Naive thymus-derived CD4-positive, alpha-beta T cell (primary cell): ENCODE measurements at regions not wholly inside any gene's neighbourhood (a gene's known extent, or its start where the extent isn't known, plus 50 kb on each side); places are given as distances from the start of the nearest gene placed in this dataset.
A peak's percentile ranks its signal among the peaks of the same experiment; 100 is the strongest.
"Not testable (repeated sequence)": the region's sequence is repeated elsewhere in the genome, so short reads cannot be mapped to it uniquely, and the experiment has no call there.

Experiments
- ATAC-seq: fragments of 150-1000 bp; cut with Tn5 transposase; 2 replicates; pipeline ENCODE4 v1.10.0; 2021; ENCODE audit warnings: mild to moderate bottlenecking, moderate library complexity
- CTCF ChIA-PET: fragments of 350-600 bp; sonication (Branson Sonifier 250); formaldehyde crosslinking; loops from one replicate; lab custom pipeline; 2021; ENCODE audit warnings: antibody characterized with exemption; lab: Charles Lee
- POLR2A ChIA-PET: fragments of 350-600 bp; sonication (Branson Sonifier 250); formaldehyde crosslinking; loops from one replicate; lab custom pipeline; 2021; ENCODE audit warnings: antibody characterized with exemption, inconsistent platforms; lab: Charles Lee
- DNase-seq, 9 donors: peaks; one replicate each; pipeline versions ENCODE4 v3.0.0 to v3.0.0-alpha.2; 2020 to 2022; ENCODE audit warnings: mixed read lengths in 1 of 9
- H3K27ac ChIP-seq: one replicate; pipeline ENCODE4 v1.7.0; 2013; ENCODE audit warnings: mild to moderate bottlenecking, low read depth, low read length, moderate library complexity
- H3K27me3 ChIP-seq, 2 donors: one replicate each; pipeline ENCODE4 v1.7.0; 2013; ENCODE audit warnings: low read length in 2 of 2, mild to moderate bottlenecking in 2 of 2, moderate library complexity in 2 of 2; ENCODE audit not compliant: control insufficient read depth in 2 of 2, insufficient read depth in 2 of 2
- H3K36me3 ChIP-seq, 3 experiments: 1 replicate in 2 of 3; 2 replicates in 1 of 3; pipeline ENCODE4 v1.7.0; 2013; ENCODE audit warnings: low read length in 3 of 3, mild to moderate bottlenecking in 3 of 3, moderate library complexity in 1 of 3; ENCODE audit not compliant: insufficient read depth in 3 of 3, control insufficient read depth in 2 of 3
- H3K4me1 ChIP-seq, 2 donors: one replicate each; pipeline ENCODE4 v1.7.0; 2013; ENCODE audit warnings: low read length in 2 of 2, mild to moderate bottlenecking in 2 of 2, moderate library complexity in 1 of 2; ENCODE audit not compliant: control insufficient read depth in 2 of 2, insufficient read depth in 2 of 2
- H3K4me3 ChIP-seq: 2 replicates; pipeline ENCODE4 v1.7.0; 2013; ENCODE audit warnings: mild to moderate bottlenecking, low read length
- H3K9me3 ChIP-seq, 3 experiments: 1 replicate in 2 of 3; 2 replicates in 1 of 3; pipeline ENCODE4 v1.7.0; 2013; ENCODE audit warnings: low read length in 3 of 3; ENCODE audit not compliant: control insufficient read depth in 2 of 3
- H3K27ac Mint-ChIP-seq, 9 donors: one replicate each; pipeline ENCODE4 v1.8.0; 2020 to 2022; ENCODE audit warnings: mixed read lengths in 9 of 9, mild to moderate bottlenecking in 8 of 9, moderate library complexity in 5 of 9, inconsistent platforms in 2 of 9
- H3K27me3 Mint-ChIP-seq, 5 donors: one replicate each; pipeline ENCODE4 v1.8.0; 2021 to 2022; ENCODE audit warnings: mixed read lengths in 5 of 5, mild to moderate bottlenecking in 1 of 5
- H3K36me3 Mint-ChIP-seq, 5 donors: one replicate each; pipeline ENCODE4 v1.8.0; 2020 to 2022; ENCODE audit warnings: mixed read lengths in 5 of 5, mild to moderate bottlenecking in 3 of 5, inconsistent platforms in 1 of 5
- H3K4me1 Mint-ChIP-seq, 7 donors: one replicate each; pipeline ENCODE4 v1.8.0; 2020 to 2022; ENCODE audit warnings: mixed read lengths in 7 of 7, mild to moderate bottlenecking in 3 of 7, inconsistent platforms in 1 of 7
- H3K4me3 Mint-ChIP-seq, 10 donors: one replicate each; pipeline ENCODE4 v1.8.0; 2020 to 2022; ENCODE audit warnings: mild to moderate bottlenecking in 10 of 10, mixed read lengths in 10 of 10, moderate library complexity in 6 of 10, inconsistent platforms in 2 of 10
- H3K9me3 Mint-ChIP-seq, 11 donors: one replicate each; pipeline ENCODE4 v1.8.0; 2020 to 2022; ENCODE audit warnings: mixed read lengths in 11 of 11, mild to moderate bottlenecking in 4 of 11, inconsistent platforms in 1 of 11, moderate library complexity in 1 of 11
- intact Hi-C, 2 donors: fragments of 100-400 bp; cut with micrococcal nuclease; formaldehyde crosslinking; loops; one replicate each; pipeline ENCODE4 v1.15.1; 2023

GRCh38 chr10:26939290-26939961 lies 78.7 kb upstream of the ABI1 start:
- Mint-ChIP-seq H3K4me1 (peaks cover 0 to 3% (median 0%) of the 10 kb centered on the region in 7 donors), H3K4me3 (no peak overlapping the region), H3K9me3 (no peaks in the 10 kb centered on the region), H3K27me3 (peaks cover 0 to 8% (median 0%) of the 10 kb centered on the region in 5 donors), H3K27ac (no peak overlapping the region), H3K36me3 (peaks cover 0 to 13% (median 4%) of the 10 kb centered on the region in 5 donors)
- ChIA-PET CTCF (no interaction called here), POLR2A (no interaction called here)
- no peaks in the 10 kb centered on the region for H3K9me3 ChIP-seq
- ATAC-seq (no peak), DNase-seq (no peak)
- no peak overlapping the region for H3K4me3 ChIP-seq
- H3K27me3 ChIP-seq, result no peaks in the 10 kb centered on the region
- intact Hi-C loops, result no loop called here
- no peak overlapping the region for H3K27ac ChIP-seq
- no peaks in the 10 kb centered on the region for H3K4me1 ChIP-seq
- H3K36me3 ChIP-seq, result no peaks in the 10 kb centered on the region

- Histone ChIP-seq H3K36me3 (no peaks in the 10 kb centered on the region), H3K27ac (no peak overlapping the region), H3K27me3 (no peaks in the 10 kb centered on the region), H3K9me3 (no peaks in the 10 kb centered on the region), H3K4me3 (no peak overlapping the region), H3K4me1 (no peaks in the 10 kb centered on the region)
- Mint-ChIP-seq H3K36me3 (peaks cover 0 to 16% (median 4%) of the 10 kb centered on the region in 5 donors), H3K4me3 (no peak overlapping the region), H3K27me3 (peaks cover 0 to 8% (median 0%) of the 10 kb centered on the region in 5 donors), H3K9me3 (no peaks in the 10 kb centered on the region), H3K4me1 (peaks cover 0 to 3% (median 0%) of the 10 kb centered on the region in 7 donors), H3K27ac (no peak overlapping the region)
- no peak for ATAC-seq
- DNase-seq, result no peak
- CTCF ChIA-PET, result no interaction called here
- intact Hi-C loops, result no loop called here
- POLR2A ChIA-PET, result no interaction called here
Measured at GRCh38 chr10:26938578-26938977, 77.8 kb upstream of the ABI1 start.

- Mint-ChIP-seq H3K4me1 (peaks cover 0 to 3% (median 0%) of the 10 kb centered on the region in 7 donors), H3K27ac (no peak overlapping the region), H3K27me3 (peaks cover 0 to 8% (median 0%) of the 10 kb centered on the region in 5 donors), H3K36me3 (peaks cover 0 to 16% (median 4%) of the 10 kb centered on the region in 5 donors), H3K9me3 (no peaks in the 10 kb centered on the region), H3K4me3 (no peak overlapping the region)
- DNase-seq (no peak), ATAC-seq (no peak)
- Histone ChIP-seq H3K27me3 (no peaks in the 10 kb centered on the region), H3K36me3 (no peaks in the 10 kb centered on the region), H3K4me3 (no peak overlapping the region), H3K4me1 (no peaks in the 10 kb centered on the region), H3K27ac (no peak overlapping the region), H3K9me3 (no peaks in the 10 kb centered on the region)
- CTCF ChIA-PET, result no interaction called here
- intact Hi-C loops, result no loop called here
- POLR2A ChIA-PET, result no interaction called here
Measured at GRCh38 chr10:26937371-26937770, 76.6 kb upstream of the ABI1 start.

GRCh38 chr10:26934190-26934589 lies 73.4 kb upstream of the ABI1 start:
- Mint-ChIP-seq H3K27me3 (peaks cover 0 to 12% (median 0%) of the 10 kb centered on the region in 5 donors), H3K36me3 (peaks cover 0 to 12% (median 4%) of the 10 kb centered on the region in 5 donors)
- ATAC-seq, H3K27me3 ChIP-seq, CTCF ChIA-PET, H3K4me3 Mint-ChIP-seq, DNase-seq, H3K9me3 ChIP-seq, H3K36me3 ChIP-seq, intact Hi-C loops, H3K4me1 ChIP-seq, POLR2A ChIA-PET, H3K4me3 ChIP-seq, H3K9me3 Mint-ChIP-seq, H3K27ac Mint-ChIP-seq, H3K4me1 Mint-ChIP-seq, H3K27ac ChIP-seq: not testable (repeated sequence)

GRCh38 chr10:26932576-26932975 lies 71.8 kb upstream of the ABI1 start:
- no peak overlapping the region for H3K27ac Mint-ChIP-seq
- intact Hi-C loops, result no loop called here
- peaks cover 0 to 17% (median 0%) of the 10 kb centered on the region in 5 donors for H3K27me3 Mint-ChIP-seq
- POLR2A ChIA-PET, result no interaction called here
- no peaks in the 10 kb centered on the region for H3K36me3 ChIP-seq
- CTCF ChIA-PET, result no interaction called here
- H3K27me3 ChIP-seq, result no peaks in the 10 kb centered on the region
- H3K9me3 Mint-ChIP-seq, result no peaks in the 10 kb centered on the region
- no peak overlapping the region for H3K4me3 ChIP-seq
- no peaks in the 10 kb centered on the region for H3K9me3 ChIP-seq
- H3K4me3 Mint-ChIP-seq, result no peak overlapping the region
- H3K27ac ChIP-seq, result no peak overlapping the region
- no peak for DNase-seq
- H3K4me1 ChIP-seq, result no peaks in the 10 kb centered on the region
- peaks cover 0 to 12% (median 4%) of the 10 kb centered on the region in 5 donors for H3K36me3 Mint-ChIP-seq
- ATAC-seq, result no peak
- peaks cover 0 to 5% (median 0%) of the 10 kb centered on the region in 7 donors for H3K4me1 Mint-ChIP-seq

- H3K4me1 ChIP-seq, result no peaks in the 10 kb centered on the region
- Mint-ChIP-seq H3K27ac (no peak overlapping the region), H3K9me3 (no peaks in the 10 kb centered on the region), H3K4me3 (peak overlapping the region in 1 of 10 donors; percentile 41), H3K36me3 (peaks cover 0 to 9% (median 4%) of the 10 kb centered on the region in 5 donors), H3K4me1 (peaks cover 0 to 5% (median 0%) of the 10 kb centered on the region in 7 donors), H3K27me3 (peaks cover 0 to 26% (median 0%) of the 10 kb centered on the region in 5 donors)
- intact Hi-C loops, result no loop called here
- H3K9me3 ChIP-seq, result no peaks in the 10 kb centered on the region
- no peaks in the 10 kb centered on the region for H3K36me3 ChIP-seq
- H3K27ac ChIP-seq, result no peak overlapping the region
- ChIA-PET POLR2A (no interaction called here), CTCF (no interaction called here)
- DNase-seq (no peak), ATAC-seq (no peak)
- no peak overlapping the region for H3K4me3 ChIP-seq
- H3K27me3 ChIP-seq, result no peaks in the 10 kb centered on the region
Measured at GRCh38 chr10:26931223-26931622, 70.5 kb upstream of the ABI1 start.

GRCh38 chr10:26922824-26923223 lies 62.1 kb upstream of the ABI1 start:
- H3K9me3 Mint-ChIP-seq, H3K4me1 ChIP-seq, H3K4me1 Mint-ChIP-seq, CTCF ChIA-PET, H3K27me3 ChIP-seq, POLR2A ChIA-PET, ATAC-seq, H3K27ac ChIP-seq, H3K36me3 Mint-ChIP-seq, DNase-seq, H3K36me3 ChIP-seq, intact Hi-C loops, H3K4me3 ChIP-seq, H3K9me3 ChIP-seq, H3K4me3 Mint-ChIP-seq, H3K27ac Mint-ChIP-seq: not testable (repeated sequence)
- peaks cover 7 to 21% (median 12%) of the 10 kb centered on the region in 5 donors for H3K27me3 Mint-ChIP-seq
